ENCODE measurements at regions not wholly inside any gene's neighbourhood (a gene's known extent, or its start where the extent isn't known, plus 50 kb on each side); places are given as distances from the start of the nearest gene placed in this dataset.
"Not testable (repeated sequence)": the region's sequence is repeated elsewhere in the genome, so short reads cannot be mapped to it uniquely, and the experiment has no call there.

DNA sequence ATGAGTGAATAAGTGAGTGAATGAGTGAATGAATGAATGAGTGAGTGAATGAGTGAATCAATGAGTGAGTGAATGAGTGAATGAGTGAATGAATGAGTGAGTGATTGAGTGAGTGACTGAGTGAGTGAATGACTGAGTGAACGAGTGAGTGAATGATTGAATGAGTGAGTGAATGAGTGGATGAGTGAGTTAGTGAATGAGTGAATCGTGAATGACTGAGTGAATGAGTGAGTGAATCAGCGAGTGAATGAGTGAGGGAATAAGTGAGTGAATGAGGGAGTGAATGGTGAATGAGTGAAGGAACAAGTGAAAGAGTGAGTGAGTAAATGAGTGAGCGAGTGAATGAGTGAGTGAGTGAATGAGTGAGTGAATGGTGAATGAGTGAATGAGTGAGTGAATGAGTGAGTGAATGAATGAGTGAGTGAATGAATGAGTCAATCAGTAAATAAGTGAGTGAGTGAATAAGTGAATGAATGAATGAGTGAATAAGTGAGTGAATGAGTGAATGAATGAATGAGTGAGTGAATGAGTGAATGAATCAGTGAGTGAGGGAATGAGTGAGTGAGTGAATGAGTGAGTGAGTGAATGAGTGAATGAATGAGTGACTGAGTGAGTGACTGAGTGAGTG, 135.7 kb upstream of the ZNF469 start:
- H3K9me3 Mint-ChIP-seq; H3K4me1 Mint-ChIP-seq; DNase-seq; H3K27me3 Mint-ChIP-seq; H3K4me1 ChIP-seq (ENCODE audit: control insufficient read depth in 1 of 2, extremely low read depth in 1 of 2, insufficient read depth in 2 of 2, low read length in 2 of 2); H3K4me3 ChIP-seq (ENCODE audit: control insufficient read depth in 1 of 2, extremely low read depth in 1 of 2, low read length in 1 of 2); H3K9me3 ChIP-seq; CTCF ChIA-PET; H3K4me3 Mint-ChIP-seq; H3K27ac Mint-ChIP-seq; H3K36me3 Mint-ChIP-seq; H3K36me3 ChIP-seq (ENCODE audit: control insufficient read depth in 2 of 2, extremely low read depth in 1 of 2, insufficient read depth in 1 of 2, low read length in 1 of 2); ATAC-seq (replicated peaks in 1 of 4); H3K27ac ChIP-seq (ENCODE audit: low read length); H3K27me3 ChIP-seq (replicated peaks in 1 of 2; ENCODE audit: control insufficient read depth in 2 of 2, extremely low read depth in 1 of 2, insufficient read depth in 2 of 2, low read length in 1 of 2); POLR2A ChIA-PET: not testable (repeated sequence)
- 98% methylated on average over 4 of the region's 4 CpGs for WGBS (ENCODE audit: insufficient coverage)

- H3K27me3 Mint-ChIP-seq; H3K36me3 ChIP-seq (ENCODE audit: control insufficient read depth in 2 of 2, extremely low read depth in 1 of 2, insufficient read depth in 1 of 2, low read length in 1 of 2); CTCF ChIA-PET; H3K9me3 ChIP-seq; H3K4me1 Mint-ChIP-seq; H3K4me3 ChIP-seq (ENCODE audit: control insufficient read depth in 1 of 2, extremely low read depth in 1 of 2, low read length in 1 of 2); H3K36me3 Mint-ChIP-seq; H3K27me3 ChIP-seq (replicated peaks in 1 of 2; ENCODE audit: control insufficient read depth in 2 of 2, extremely low read depth in 1 of 2, insufficient read depth in 2 of 2, low read length in 1 of 2); H3K27ac Mint-ChIP-seq; H3K27ac ChIP-seq (ENCODE audit: low read length); H3K4me3 Mint-ChIP-seq; H3K4me1 ChIP-seq (ENCODE audit: control insufficient read depth in 1 of 2, extremely low read depth in 1 of 2, insufficient read depth in 2 of 2, low read length in 2 of 2); ATAC-seq (replicated peaks in 1 of 4); H3K9me3 Mint-ChIP-seq; DNase-seq; POLR2A ChIA-PET: not testable (repeated sequence)
- 88% methylated on average over 3 of the region's 5 CpGs for WGBS (ENCODE audit: insufficient coverage)
Measured at GRCh38 chr16:88247583-88247966, 135.2 kb upstream of the ZNF469 start.

DNA sequence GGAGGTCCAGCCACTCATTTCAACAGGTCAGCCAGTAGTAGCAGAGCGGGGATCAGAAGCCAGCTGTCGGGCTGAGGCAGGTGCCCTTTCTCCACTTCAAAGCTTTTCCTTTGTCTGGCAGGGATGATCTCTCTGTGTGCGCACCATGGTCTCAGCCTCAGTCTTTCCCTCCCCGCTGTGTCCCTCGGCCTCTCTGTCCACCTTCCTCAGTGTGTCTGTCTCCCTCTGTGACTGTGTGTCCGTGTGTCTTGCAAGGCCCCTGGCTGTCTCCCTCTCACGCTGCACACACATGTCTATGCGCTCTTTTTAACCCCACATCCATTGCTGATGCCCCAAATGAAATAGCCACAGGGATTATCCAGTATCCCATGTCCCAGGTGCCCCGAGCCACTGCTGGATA, 134.0 kb upstream of the ZNF469 start:
- CTCF ChIA-PET; POLR2A ChIA-PET; H3K27ac Mint-ChIP-seq; H3K36me3 ChIP-seq (ENCODE audit: control insufficient read depth in 2 of 2, extremely low read depth in 1 of 2, insufficient read depth in 1 of 2, low read length in 1 of 2); H3K27ac ChIP-seq (ENCODE audit: low read length); H3K27me3 Mint-ChIP-seq; H3K4me1 Mint-ChIP-seq; DNase-seq; H3K4me3 Mint-ChIP-seq; H3K27me3 ChIP-seq (replicated peaks in 1 of 2; ENCODE audit: control insufficient read depth in 2 of 2, extremely low read depth in 1 of 2, insufficient read depth in 2 of 2, low read length in 1 of 2); H3K4me1 ChIP-seq (ENCODE audit: control insufficient read depth in 1 of 2, extremely low read depth in 1 of 2, insufficient read depth in 2 of 2, low read length in 2 of 2); H3K36me3 Mint-ChIP-seq; ATAC-seq (replicated peaks in 1 of 4); H3K9me3 ChIP-seq; H3K9me3 Mint-ChIP-seq; H3K4me3 ChIP-seq (ENCODE audit: control insufficient read depth in 1 of 2, extremely low read depth in 1 of 2, low read length in 1 of 2): not testable (repeated sequence)
- WGBS (ENCODE audit: insufficient coverage) = 88% methylated on average over 3 of the region's 9 CpGs

- POLR2A ChIA-PET; H3K4me3 Mint-ChIP-seq; H3K9me3 Mint-ChIP-seq; H3K27me3 Mint-ChIP-seq; H3K27me3 ChIP-seq (replicated peaks in 1 of 2; ENCODE audit: control insufficient read depth in 2 of 2, extremely low read depth in 1 of 2, insufficient read depth in 2 of 2, low read length in 1 of 2); CTCF ChIA-PET; H3K36me3 Mint-ChIP-seq; DNase-seq; H3K36me3 ChIP-seq (ENCODE audit: control insufficient read depth in 2 of 2, extremely low read depth in 1 of 2, insufficient read depth in 1 of 2, low read length in 1 of 2); H3K27ac ChIP-seq (ENCODE audit: low read length); H3K4me1 Mint-ChIP-seq; H3K9me3 ChIP-seq; H3K4me1 ChIP-seq (ENCODE audit: control insufficient read depth in 1 of 2, extremely low read depth in 1 of 2, insufficient read depth in 2 of 2, low read length in 2 of 2); H3K27ac Mint-ChIP-seq; ATAC-seq (replicated peaks in 1 of 4); H3K4me3 ChIP-seq (ENCODE audit: control insufficient read depth in 1 of 2, extremely low read depth in 1 of 2, low read length in 1 of 2): not testable (repeated sequence)
- WGBS (ENCODE audit: insufficient coverage) = no CpG with 5 or more reads among the region's 5 CpGs
Measured at GRCh38 chr16:88250381-88250780, 132.4 kb upstream of the ZNF469 start.

GRCh38 chr16:88252057-88252794, 130.5 kb upstream of the ZNF469 start:
- H3K27ac ChIP-seq (ENCODE audit: low read length); H3K36me3 ChIP-seq (ENCODE audit: control insufficient read depth in 2 of 2, extremely low read depth in 1 of 2, insufficient read depth in 1 of 2, low read length in 1 of 2); H3K36me3 Mint-ChIP-seq; H3K4me3 ChIP-seq (ENCODE audit: control insufficient read depth in 1 of 2, extremely low read depth in 1 of 2, low read length in 1 of 2); H3K4me1 Mint-ChIP-seq; CTCF ChIA-PET; DNase-seq; H3K27me3 ChIP-seq (replicated peaks in 1 of 2; ENCODE audit: control insufficient read depth in 2 of 2, extremely low read depth in 1 of 2, insufficient read depth in 2 of 2, low read length in 1 of 2); H3K4me3 Mint-ChIP-seq; H3K27me3 Mint-ChIP-seq; H3K27ac Mint-ChIP-seq; H3K4me1 ChIP-seq (ENCODE audit: control insufficient read depth in 1 of 2, extremely low read depth in 1 of 2, insufficient read depth in 2 of 2, low read length in 2 of 2); ATAC-seq (replicated peaks in 1 of 4); POLR2A ChIA-PET; H3K9me3 ChIP-seq: not testable (repeated sequence)
- no CpG with 5 or more reads among the region's 7 CpGs for WGBS (ENCODE audit: insufficient coverage)
- peaks cover 2 to 11% (median 3%) of the 10 kb centered on the region in 3 donors for H3K9me3 Mint-ChIP-seq

DNA sequence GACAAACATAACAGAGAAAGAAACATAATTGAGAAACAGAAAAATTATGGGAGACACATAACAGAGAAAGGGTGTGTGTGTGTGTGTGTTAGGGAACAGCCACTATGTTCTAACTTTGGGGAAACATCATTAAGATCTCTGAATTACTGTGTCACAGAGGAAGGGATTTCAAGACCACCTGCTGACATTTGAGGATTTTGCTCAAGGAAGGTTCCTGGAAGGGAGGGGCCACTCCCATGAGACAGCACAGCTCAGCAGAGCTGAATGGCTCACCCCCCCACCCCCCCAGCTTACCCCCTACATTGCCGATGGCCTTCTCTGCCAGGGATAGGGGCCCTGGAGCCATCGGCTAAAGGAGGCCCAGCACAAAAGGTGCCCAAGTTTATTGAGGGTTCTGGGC, 124.6 kb upstream of the ZNF469 start:
- H3K36me3 ChIP-seq (ENCODE audit: control insufficient read depth in 2 of 2, extremely low read depth in 1 of 2, insufficient read depth in 1 of 2, low read length in 1 of 2); ATAC-seq (replicated peaks in 1 of 4); H3K27ac Mint-ChIP-seq; DNase-seq; H3K9me3 ChIP-seq; H3K27ac ChIP-seq (ENCODE audit: low read length); H3K4me3 Mint-ChIP-seq; POLR2A ChIA-PET; H3K36me3 Mint-ChIP-seq; H3K4me3 ChIP-seq (ENCODE audit: control insufficient read depth in 1 of 2, extremely low read depth in 1 of 2, low read length in 1 of 2); CTCF ChIA-PET; H3K4me1 ChIP-seq (ENCODE audit: control insufficient read depth in 1 of 2, extremely low read depth in 1 of 2, insufficient read depth in 2 of 2, low read length in 2 of 2); H3K4me1 Mint-ChIP-seq: not testable (repeated sequence)
- no CpG with 5 or more reads among the region's 2 CpGs for WGBS (ENCODE audit: insufficient coverage)
- peaks cover 2 to 26% of the 10 kb centered on the region in 2 experiments for H3K27me3 ChIP-seq (replicated peaks in 1 of 2; ENCODE audit: control insufficient read depth in 2 of 2, extremely low read depth in 1 of 2, insufficient read depth in 2 of 2, low read length in 1 of 2)
- H3K9me3 Mint-ChIP-seq = peaks cover 0 to 11% (median 3%) of the 10 kb centered on the region in 3 donors
- H3K27me3 Mint-ChIP-seq = peaks cover 28 to 42% of the 10 kb centered on the region in 2 donors

Data from T-cell (primary cell).